ENCODE measurements at regions not wholly inside any gene's neighbourhood (a gene's known extent, or its start where the extent isn't known, plus 50 kb on each side); places are given as distances from the start of the nearest gene placed in this dataset.

DNA sequence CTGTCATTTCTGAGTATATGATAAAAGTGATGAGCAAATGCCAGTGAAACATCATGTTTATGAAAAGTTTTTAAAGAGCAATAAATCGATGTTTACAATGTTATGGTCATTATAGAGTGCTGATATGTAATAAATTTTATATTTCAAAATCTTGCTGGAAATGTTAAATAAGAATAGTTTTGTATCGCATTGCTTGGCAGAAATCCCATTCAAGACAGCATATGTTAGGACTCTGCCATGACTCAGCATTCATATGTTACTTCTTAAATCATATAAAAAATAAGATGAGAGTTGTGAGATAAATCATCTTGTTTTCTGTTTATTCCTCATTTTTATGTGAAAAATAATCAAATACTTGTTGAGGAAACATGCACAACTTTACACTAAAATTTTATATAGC lies 949.9 kb upstream of the NRXN1 start:
- peak in 1 of 3 donors; percentile 0 for DNase-seq
- POLR2A ChIA-PET, result no interaction called here
- 100% methylated on average over 1 of the region's 2 CpGs for WGBS (ENCODE audit: insufficient coverage)
- Histone ChIP-seq H3K9me3 (ENCODE audit: control extremely low read depth in 1 of 5, control insufficient read depth in 4 of 5, insufficient read depth in 2 of 5, low read depth in 1 of 5, low read length in 4 of 5) (no peaks in the 10 kb centered on the region), H3K4me3 (ENCODE audit: control insufficient read depth in 1 of 7, extremely low read depth in 1 of 7, insufficient read depth in 4 of 7, low read depth in 2 of 7, low read length in 6 of 7) (no peak overlapping the region), H3K27me3 (replicated peaks in 2 of 5; ENCODE audit: control insufficient read depth in 4 of 5, insufficient read depth in 5 of 5, low read length in 4 of 5) (no peaks in the 10 kb centered on the region), H3K27ac (ENCODE audit: insufficient read depth in 1 of 2, low read depth in 1 of 2, low read length in 2 of 2, poor library complexity in 1 of 2, severe bottlenecking in 2 of 2) (no peak overlapping the region), H3K4me1 (ENCODE audit: control extremely low read depth in 1 of 4, control insufficient read depth in 4 of 4, insufficient read depth in 4 of 4, low read length in 3 of 4) (no peaks in the 10 kb centered on the region), H3K36me3 (ENCODE audit: control insufficient read depth in 4 of 4, insufficient read depth in 4 of 4, low read length in 3 of 4) (no peaks in the 10 kb centered on the region)
- CTCF ChIA-PET, result no interaction called here

DNA sequence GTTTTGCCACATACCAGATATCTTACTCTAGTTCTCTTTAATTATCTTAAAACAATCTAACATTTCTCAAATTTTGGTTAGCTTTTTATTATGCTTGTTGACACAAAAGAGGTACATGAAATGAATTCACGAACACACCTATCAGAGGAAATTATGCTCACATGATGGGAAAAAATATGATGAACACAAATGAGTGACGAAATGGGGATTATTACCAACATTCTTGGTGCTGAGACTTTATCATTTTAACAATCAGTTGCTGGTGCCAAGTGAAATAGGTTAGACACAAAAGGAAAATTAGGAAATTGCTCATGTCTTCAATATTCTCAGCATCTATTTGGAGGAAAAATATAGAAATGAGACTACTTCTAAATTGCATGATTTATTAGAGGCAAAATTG lies 944.7 kb upstream of the NRXN1 start:
- no peaks in the 10 kb centered on the region for H3K36me3 ChIP-seq (ENCODE audit: control insufficient read depth in 4 of 4, insufficient read depth in 4 of 4, low read length in 3 of 4)
- POLR2A ChIA-PET, result no interaction called here
- H3K4me1 ChIP-seq (ENCODE audit: control extremely low read depth in 1 of 4, control insufficient read depth in 4 of 4, insufficient read depth in 4 of 4, low read length in 3 of 4), result no peaks in the 10 kb centered on the region
- no peak for DNase-seq
- no peak overlapping the region for H3K27ac ChIP-seq (ENCODE audit: insufficient read depth in 1 of 2, low read depth in 1 of 2, low read length in 2 of 2, poor library complexity in 1 of 2, severe bottlenecking in 2 of 2)
- CTCF ChIA-PET, result no interaction called here
- H3K4me3 ChIP-seq (ENCODE audit: control insufficient read depth in 1 of 7, extremely low read depth in 1 of 7, insufficient read depth in 4 of 7, low read depth in 2 of 7, low read length in 6 of 7), result no peak overlapping the region
- H3K9me3 ChIP-seq (ENCODE audit: control extremely low read depth in 1 of 5, control insufficient read depth in 4 of 5, insufficient read depth in 2 of 5, low read depth in 1 of 5, low read length in 4 of 5), result no peaks in the 10 kb centered on the region
- WGBS (ENCODE audit: insufficient coverage), result no CpG with 5 or more reads among the region's 2 CpGs
- H3K27me3 ChIP-seq (replicated peaks in 2 of 5; ENCODE audit: control insufficient read depth in 4 of 5, insufficient read depth in 5 of 5, low read length in 4 of 5), result no peaks in the 10 kb centered on the region

DNA sequence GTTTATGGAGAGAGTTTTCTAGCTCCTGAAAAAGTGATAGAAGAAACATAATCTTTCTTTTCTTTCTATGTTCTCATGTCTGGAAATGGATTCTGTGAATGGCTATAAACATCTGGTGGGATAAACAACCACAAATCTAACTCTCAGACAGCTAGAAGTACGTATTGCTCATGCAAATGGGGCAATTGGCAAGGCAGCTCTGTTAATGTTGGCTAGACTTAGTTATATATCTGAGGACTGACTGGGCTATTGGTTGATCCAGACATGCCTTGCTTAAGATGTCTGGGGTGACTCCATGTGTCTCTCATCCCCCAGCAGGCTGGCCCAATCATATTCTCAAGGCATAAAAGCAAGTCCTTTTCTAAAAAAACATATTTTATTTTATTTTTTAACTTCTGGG lies 939.2 kb upstream of the NRXN1 start:
- WGBS (ENCODE audit: insufficient coverage), result no CpG with 5 or more reads among the region's 1 CpG
- ChIA-PET POLR2A (no interaction called here), CTCF (no interaction called here)
- H3K9me3 ChIP-seq (ENCODE audit: control extremely low read depth in 1 of 5, control insufficient read depth in 4 of 5, insufficient read depth in 2 of 5, low read depth in 1 of 5, low read length in 4 of 5), result no peaks in the 10 kb centered on the region
- H3K36me3 ChIP-seq (ENCODE audit: control insufficient read depth in 4 of 4, insufficient read depth in 4 of 4, low read length in 3 of 4), result no peaks in the 10 kb centered on the region
- no peak for DNase-seq
- H3K4me3 ChIP-seq (ENCODE audit: control insufficient read depth in 1 of 7, extremely low read depth in 1 of 7, insufficient read depth in 4 of 7, low read depth in 2 of 7, low read length in 6 of 7), result no peak overlapping the region
- no peak overlapping the region for H3K27ac ChIP-seq (ENCODE audit: insufficient read depth in 1 of 2, low read depth in 1 of 2, low read length in 2 of 2, poor library complexity in 1 of 2, severe bottlenecking in 2 of 2)
- no peaks in the 10 kb centered on the region for H3K27me3 ChIP-seq (replicated peaks in 2 of 5; ENCODE audit: control insufficient read depth in 4 of 5, insufficient read depth in 5 of 5, low read length in 4 of 5)
- H3K4me1 ChIP-seq (ENCODE audit: control extremely low read depth in 1 of 4, control insufficient read depth in 4 of 4, insufficient read depth in 4 of 4, low read length in 3 of 4), result no peaks in the 10 kb centered on the region

DNA sequence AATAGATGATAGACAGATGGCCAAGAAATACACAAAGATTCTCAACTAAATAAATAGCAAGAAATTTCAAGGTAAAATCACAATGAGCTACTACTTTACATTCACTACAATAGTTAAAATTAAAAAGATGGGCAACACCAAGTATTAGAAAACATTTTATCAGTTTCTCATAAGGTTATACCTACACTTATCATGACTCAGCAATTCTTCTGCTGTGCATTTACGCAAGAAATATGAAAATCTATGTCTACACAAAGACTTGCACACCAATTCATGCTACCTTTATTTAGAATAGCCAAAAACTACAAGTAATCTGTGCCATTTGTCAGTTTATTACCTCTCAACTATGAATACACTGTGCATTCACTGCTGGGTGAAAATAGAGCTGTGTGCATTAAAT lies 937.4 kb upstream of the NRXN1 start:
- H3K27ac ChIP-seq (ENCODE audit: insufficient read depth in 1 of 2, low read depth in 1 of 2, low read length in 2 of 2, poor library complexity in 1 of 2, severe bottlenecking in 2 of 2), result no peak overlapping the region
- H3K4me3 ChIP-seq (ENCODE audit: control insufficient read depth in 1 of 7, extremely low read depth in 1 of 7, insufficient read depth in 4 of 7, low read depth in 2 of 7, low read length in 6 of 7), result no peak overlapping the region
- WGBS (ENCODE audit: insufficient coverage), result 70% methylated on average over 1 of the region's 1 CpG
- no peak for DNase-seq
- H3K9me3 ChIP-seq (ENCODE audit: control extremely low read depth in 1 of 5, control insufficient read depth in 4 of 5, insufficient read depth in 2 of 5, low read depth in 1 of 5, low read length in 4 of 5), result no peaks in the 10 kb centered on the region
- no peaks in the 10 kb centered on the region for H3K27me3 ChIP-seq (replicated peaks in 2 of 5; ENCODE audit: control insufficient read depth in 4 of 5, insufficient read depth in 5 of 5, low read length in 4 of 5)
- no peaks in the 10 kb centered on the region for H3K4me1 ChIP-seq (ENCODE audit: control extremely low read depth in 1 of 4, control insufficient read depth in 4 of 4, insufficient read depth in 4 of 4, low read length in 3 of 4)
- ChIA-PET CTCF (no interaction called here), POLR2A (no interaction called here)
- H3K36me3 ChIP-seq (ENCODE audit: control insufficient read depth in 4 of 4, insufficient read depth in 4 of 4, low read length in 3 of 4), result no peaks in the 10 kb centered on the region

DNA sequence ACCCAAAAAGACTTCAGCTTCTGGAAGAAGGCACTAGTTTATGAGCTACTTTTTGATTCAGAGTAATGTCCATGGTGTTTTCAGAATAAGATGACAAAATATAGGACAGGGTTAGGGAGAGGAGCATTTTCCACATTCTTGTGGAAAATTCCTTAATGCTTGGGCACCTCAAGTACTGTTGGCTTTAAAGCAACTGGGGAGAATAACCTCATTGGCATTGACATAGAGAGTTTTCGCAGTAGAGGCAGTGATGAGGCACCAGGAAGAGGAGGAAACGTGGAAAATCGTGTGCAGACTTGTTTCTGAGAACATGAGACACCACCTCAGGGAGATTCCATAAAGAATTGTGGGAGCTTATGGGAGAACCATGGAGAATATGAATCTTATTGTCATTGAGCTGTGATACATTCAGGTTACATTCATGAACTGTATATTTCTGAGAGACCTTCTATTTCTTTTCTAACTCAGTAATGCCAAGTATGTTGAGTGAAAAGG lies 929.0 kb upstream of the NRXN1 start:
- no peak for DNase-seq
- Histone ChIP-seq H3K27ac (ENCODE audit: insufficient read depth in 1 of 2, low read depth in 1 of 2, low read length in 2 of 2, poor library complexity in 1 of 2, severe bottlenecking in 2 of 2) (no peak overlapping the region), H3K27me3 (replicated peaks in 2 of 5; ENCODE audit: control insufficient read depth in 4 of 5, insufficient read depth in 5 of 5, low read length in 4 of 5) (no peaks in the 10 kb centered on the region), H3K4me1 (ENCODE audit: control extremely low read depth in 1 of 4, control insufficient read depth in 4 of 4, insufficient read depth in 4 of 4, low read length in 3 of 4) (no peaks in the 10 kb centered on the region), H3K9me3 (ENCODE audit: control extremely low read depth in 1 of 5, control insufficient read depth in 4 of 5, insufficient read depth in 2 of 5, low read depth in 1 of 5, low read length in 4 of 5) (no peaks in the 10 kb centered on the region), H3K4me3 (ENCODE audit: control insufficient read depth in 1 of 7, extremely low read depth in 1 of 7, insufficient read depth in 4 of 7, low read depth in 2 of 7, low read length in 6 of 7) (no peak overlapping the region), H3K36me3 (ENCODE audit: control insufficient read depth in 4 of 4, insufficient read depth in 4 of 4, low read length in 3 of 4) (no peaks in the 10 kb centered on the region)
- 82% methylated on average over 3 of the region's 3 CpGs for WGBS (ENCODE audit: insufficient coverage)
- POLR2A ChIA-PET, result no interaction called here
- CTCF ChIA-PET, result interaction anchor here (1.2 kb wide), 1 partner anchor 8 kb away, joined by 3 read pairs; no protein-coding TSS in a partner anchor

DNA sequence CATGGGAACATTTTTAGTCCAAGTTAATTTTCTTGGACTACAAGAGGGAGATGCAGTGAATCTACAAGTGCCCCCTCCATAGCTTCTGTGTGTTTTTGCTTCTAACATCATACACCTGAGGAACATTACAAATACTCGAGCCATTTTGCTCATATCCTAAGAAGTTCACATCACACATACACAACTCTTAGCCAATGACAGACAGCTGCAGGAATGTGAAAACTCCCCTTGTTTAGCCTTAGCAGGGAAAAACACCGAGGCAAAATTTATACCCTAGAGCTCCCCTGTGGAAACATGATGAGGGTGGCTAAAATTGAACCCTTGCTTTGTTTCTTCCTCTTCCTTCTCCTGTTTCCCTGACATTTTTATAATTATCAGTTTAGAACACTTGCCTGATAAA lies 928.3 kb upstream of the NRXN1 start:
- POLR2A ChIA-PET, result no interaction called here
- 100% methylated on average over 1 of the region's 2 CpGs for WGBS (ENCODE audit: insufficient coverage)
- no peaks in the 10 kb centered on the region for H3K27me3 ChIP-seq (replicated peaks in 2 of 5; ENCODE audit: control insufficient read depth in 4 of 5, insufficient read depth in 5 of 5, low read length in 4 of 5)
- H3K27ac ChIP-seq (ENCODE audit: insufficient read depth in 1 of 2, low read depth in 1 of 2, low read length in 2 of 2, poor library complexity in 1 of 2, severe bottlenecking in 2 of 2), result no peak overlapping the region
- CTCF ChIA-PET, result interaction anchor here (1.2 kb wide), 1 partner anchor 8 kb away, joined by 3 read pairs; no protein-coding TSS in a partner anchor
- DNase-seq, result no peak
- no peak overlapping the region for H3K4me3 ChIP-seq (ENCODE audit: control insufficient read depth in 1 of 7, extremely low read depth in 1 of 7, insufficient read depth in 4 of 7, low read depth in 2 of 7, low read length in 6 of 7)
- H3K36me3 ChIP-seq (ENCODE audit: control insufficient read depth in 4 of 4, insufficient read depth in 4 of 4, low read length in 3 of 4), result no peaks in the 10 kb centered on the region
- H3K9me3 ChIP-seq (ENCODE audit: control extremely low read depth in 1 of 5, control insufficient read depth in 4 of 5, insufficient read depth in 2 of 5, low read depth in 1 of 5, low read length in 4 of 5), result peaks cover 0 to 2% (median 0%) of the 10 kb centered on the region in 5 experiments
- H3K4me1 ChIP-seq (ENCODE audit: control extremely low read depth in 1 of 4, control insufficient read depth in 4 of 4, insufficient read depth in 4 of 4, low read length in 3 of 4), result no peaks in the 10 kb centered on the region

DNA sequence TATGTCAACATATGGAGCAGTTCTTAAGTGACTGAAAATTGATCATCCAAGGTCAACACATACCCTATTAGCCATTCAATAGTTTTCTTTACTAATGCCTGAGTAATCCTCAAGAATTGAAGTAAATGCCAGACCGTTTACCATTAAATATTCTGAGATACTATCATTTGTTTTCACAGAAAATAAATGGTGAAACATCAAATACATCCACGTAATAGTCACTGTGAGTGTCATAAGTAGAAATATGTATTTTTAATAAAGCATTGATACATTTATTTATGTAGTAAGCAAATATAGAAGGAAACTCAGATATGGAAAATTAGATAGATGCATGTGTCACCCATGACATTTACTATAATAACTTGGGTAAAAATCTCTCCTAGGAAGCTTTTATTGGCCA lies 927.8 kb upstream of the NRXN1 start:
- Histone ChIP-seq H3K27me3 (replicated peaks in 2 of 5; ENCODE audit: control insufficient read depth in 4 of 5, insufficient read depth in 5 of 5, low read length in 4 of 5) (no peaks in the 10 kb centered on the region), H3K9me3 (ENCODE audit: control extremely low read depth in 1 of 5, control insufficient read depth in 4 of 5, insufficient read depth in 2 of 5, low read depth in 1 of 5, low read length in 4 of 5) (peaks cover 0 to 4% (median 0%) of the 10 kb centered on the region in 5 experiments), H3K27ac (ENCODE audit: insufficient read depth in 1 of 2, low read depth in 1 of 2, low read length in 2 of 2, poor library complexity in 1 of 2, severe bottlenecking in 2 of 2) (no peak overlapping the region), H3K4me1 (ENCODE audit: control extremely low read depth in 1 of 4, control insufficient read depth in 4 of 4, insufficient read depth in 4 of 4, low read length in 3 of 4) (no peaks in the 10 kb centered on the region), H3K36me3 (ENCODE audit: control insufficient read depth in 4 of 4, insufficient read depth in 4 of 4, low read length in 3 of 4) (no peaks in the 10 kb centered on the region), H3K4me3 (ENCODE audit: control insufficient read depth in 1 of 7, extremely low read depth in 1 of 7, insufficient read depth in 4 of 7, low read depth in 2 of 7, low read length in 6 of 7) (no peak overlapping the region)
- ChIA-PET CTCF (interaction anchor here (1.2 kb wide), 1 partner anchor 9 kb away, joined by 3 read pairs; no protein-coding TSS in a partner anchor), POLR2A (no interaction called here)
- WGBS (ENCODE audit: insufficient coverage), result no CpG with 5 or more reads among the region's 2 CpGs
- DNase-seq, result no peak

Measured in common myeloid progenitor, CD34-positive (primary cell).